NCI-H446 (cell line): ENCODE measurements at regions not wholly inside any gene's neighbourhood (a gene's known extent, or its start where the extent isn't known, plus 50 kb on each side); places are given as distances from the start of the nearest gene placed in this dataset.

ENCODE experiments used
- DNase-seq, 2 experiments: peaks; one replicate each; lab custom pipeline; 2025; lab: John Stamatoyannopoulos, UW

- no peak for DNase-seq
Measured at GRCh38 chr2:51103205-51103604, 71.3 kb upstream of the NRXN1 start.

GRCh38 chr2:51093016-51093415 is 61.1 kb upstream of the NRXN1 start:
- no peak for DNase-seq

DNA sequence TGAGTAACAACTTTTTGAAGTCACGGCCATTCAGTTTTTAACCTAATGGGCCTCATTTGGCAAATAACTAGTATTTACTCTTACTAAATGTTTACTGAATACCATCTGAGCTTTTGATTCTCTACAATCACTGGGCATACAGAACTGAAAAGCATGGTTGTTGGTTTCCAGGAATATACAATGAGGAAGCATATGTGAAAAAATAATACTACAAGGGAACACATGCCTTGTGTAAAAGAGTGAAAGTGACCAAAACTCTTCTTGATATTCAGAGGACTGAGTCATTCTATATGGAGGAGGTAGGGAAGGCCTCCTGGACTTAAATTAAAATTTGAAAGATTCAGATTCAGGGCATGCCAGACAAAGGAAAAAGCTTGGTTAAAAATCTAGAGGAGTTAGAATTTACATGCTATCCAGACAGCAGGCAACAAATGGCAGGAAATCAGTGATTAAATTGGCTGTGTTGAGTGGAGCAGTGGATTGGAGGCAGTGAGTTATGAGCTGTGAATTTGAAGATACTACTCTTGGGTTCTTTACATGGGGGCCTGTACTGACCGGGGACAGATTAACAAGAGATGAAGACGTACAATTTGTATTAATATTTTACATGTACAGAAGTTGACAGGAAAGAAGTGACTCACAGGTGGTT is 53.6 kb upstream of the NRXN1 start:
- DNase-seq, result no peak

GRCh38 chr2:51084750-51085149 is 52.8 kb upstream of the NRXN1 start:
- no peak for DNase-seq
